HG02885 (cell line): ENCODE measurements at regions not wholly inside any gene's neighbourhood (a gene's known extent, or its start where the extent isn't known, plus 50 kb on each side); places are given as distances from the start of the nearest gene placed in this dataset.

ENCODE experiments used
- ATAC-seq: cut with Tn5 transposase; IDR thresholded peaks from one replicate; pipeline ENCODE4 v1.9.1; 2021; ENCODE audit warnings: mild to moderate bottlenecking; ENCODE audit not compliant: unreplicated experiment, poor library complexity

DNA sequence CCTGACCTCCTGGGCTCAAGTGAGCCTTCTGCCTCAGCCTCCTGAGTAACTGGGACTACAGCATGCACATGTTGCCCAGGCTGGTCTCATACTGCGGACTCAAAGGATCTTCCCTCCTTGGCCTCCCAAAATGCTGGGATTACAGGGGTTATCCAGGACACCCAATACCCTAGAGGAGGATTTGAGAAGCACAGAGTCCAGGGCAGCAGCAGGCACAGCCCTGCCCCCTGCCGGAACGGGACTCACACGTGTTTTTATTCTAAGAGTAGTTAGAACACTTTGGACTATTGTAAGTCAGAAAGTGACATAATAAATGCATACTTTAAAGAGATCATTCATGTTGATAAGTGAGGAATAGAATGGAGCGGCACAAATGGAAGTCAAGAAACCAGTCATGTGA lies 80.2 kb downstream of the C6orf118 start:
- ATAC-seq: no peak

- no peak for ATAC-seq
Observed at GRCh38 chr6:165227644-165228329, 81.6 kb downstream of the C6orf118 start.

DNA sequence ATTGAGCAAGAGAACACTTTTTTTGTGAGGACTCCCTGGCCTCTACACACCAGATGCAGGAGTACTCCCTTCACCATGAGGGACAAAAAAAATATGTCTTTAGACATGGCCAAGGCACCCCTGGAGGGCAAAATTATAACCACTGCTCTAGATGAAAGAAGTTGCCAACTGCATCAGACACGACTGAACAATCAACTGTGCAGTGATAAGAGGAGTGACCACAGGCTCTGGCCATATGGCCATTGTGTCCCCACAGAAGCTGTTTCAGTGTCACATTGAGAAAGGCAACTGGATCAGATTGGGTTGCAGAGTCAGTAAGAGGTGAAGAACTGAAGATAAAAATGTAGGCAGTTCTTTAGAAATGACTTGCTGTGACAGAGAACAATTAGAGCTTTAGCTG lies 85.7 kb downstream of the C6orf118 start:
- ATAC-seq: no peak

GRCh38 chr6:165223101-165223500 lies 86.3 kb downstream of the C6orf118 start:
- no peak for ATAC-seq

- no peak for ATAC-seq
Observed at GRCh38 chr6:165222315-165223025, 86.9 kb downstream of the C6orf118 start.

DNA sequence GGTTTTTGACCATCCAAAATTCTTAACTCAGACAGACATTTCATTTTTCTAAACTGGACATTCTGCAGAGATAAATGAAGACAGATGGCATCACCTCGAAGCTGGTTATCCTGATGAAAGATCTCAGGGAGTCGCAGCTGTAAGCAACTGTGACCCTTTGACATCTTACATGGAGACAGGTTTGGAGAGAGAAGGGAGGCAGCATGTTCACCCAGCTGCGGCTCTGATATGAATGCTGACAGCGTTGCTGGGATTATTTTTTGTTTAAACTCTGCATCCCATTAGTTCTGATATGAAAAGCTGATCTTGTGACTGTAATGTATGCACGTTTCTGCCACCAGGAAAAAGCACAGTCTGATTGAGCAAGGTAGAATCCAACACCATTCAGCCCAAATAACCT lies 89.4 kb downstream of the C6orf118 start:
- ATAC-seq: no peak

DNA sequence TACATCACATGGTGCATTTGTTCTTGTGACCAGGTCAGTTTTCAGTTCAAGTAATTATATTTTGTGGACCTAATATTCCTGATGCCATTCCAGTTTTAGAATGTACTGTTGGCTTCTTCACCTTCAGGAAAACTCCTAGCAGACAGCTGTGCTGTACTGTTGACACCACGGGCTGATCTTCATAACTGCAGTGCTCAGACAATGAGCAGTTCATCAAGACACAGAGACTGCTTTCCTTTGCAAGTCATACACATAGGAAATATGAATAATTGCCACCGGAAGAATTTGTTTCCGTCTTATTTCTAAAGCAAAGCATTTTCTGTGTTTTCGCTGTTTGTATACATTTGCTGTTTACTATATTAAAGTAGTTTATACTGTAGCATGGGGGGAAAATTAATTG lies 89.8 kb downstream of the C6orf118 start:
- no peak for ATAC-seq

GRCh38 chr6:165218829-165219228 lies 90.6 kb downstream of the C6orf118 start:
- no peak for ATAC-seq

DNA sequence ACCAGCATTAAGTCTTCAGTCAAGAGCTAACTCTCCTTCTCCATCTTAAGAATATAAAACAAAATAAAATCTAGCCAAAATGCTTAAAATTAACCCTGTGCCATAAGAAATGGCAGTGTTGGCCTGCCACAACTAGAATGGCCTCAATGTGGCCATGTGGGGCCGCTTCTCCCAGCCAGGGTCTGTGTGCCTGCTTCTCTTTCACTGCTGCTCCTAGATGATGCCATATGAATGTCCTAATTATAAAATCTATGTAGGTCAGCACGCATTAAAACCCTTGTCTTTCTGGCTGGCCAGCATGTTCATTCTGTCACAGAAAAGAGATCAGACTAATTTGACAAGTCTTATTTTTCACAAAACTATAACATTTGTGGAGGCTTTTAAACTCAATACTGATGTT lies 102.6 kb downstream of the C6orf118 start:
- no peak for ATAC-seq

- no peak for ATAC-seq
Observed at GRCh38 chr6:165205632-165206031, 103.8 kb downstream of the C6orf118 start.

DNA sequence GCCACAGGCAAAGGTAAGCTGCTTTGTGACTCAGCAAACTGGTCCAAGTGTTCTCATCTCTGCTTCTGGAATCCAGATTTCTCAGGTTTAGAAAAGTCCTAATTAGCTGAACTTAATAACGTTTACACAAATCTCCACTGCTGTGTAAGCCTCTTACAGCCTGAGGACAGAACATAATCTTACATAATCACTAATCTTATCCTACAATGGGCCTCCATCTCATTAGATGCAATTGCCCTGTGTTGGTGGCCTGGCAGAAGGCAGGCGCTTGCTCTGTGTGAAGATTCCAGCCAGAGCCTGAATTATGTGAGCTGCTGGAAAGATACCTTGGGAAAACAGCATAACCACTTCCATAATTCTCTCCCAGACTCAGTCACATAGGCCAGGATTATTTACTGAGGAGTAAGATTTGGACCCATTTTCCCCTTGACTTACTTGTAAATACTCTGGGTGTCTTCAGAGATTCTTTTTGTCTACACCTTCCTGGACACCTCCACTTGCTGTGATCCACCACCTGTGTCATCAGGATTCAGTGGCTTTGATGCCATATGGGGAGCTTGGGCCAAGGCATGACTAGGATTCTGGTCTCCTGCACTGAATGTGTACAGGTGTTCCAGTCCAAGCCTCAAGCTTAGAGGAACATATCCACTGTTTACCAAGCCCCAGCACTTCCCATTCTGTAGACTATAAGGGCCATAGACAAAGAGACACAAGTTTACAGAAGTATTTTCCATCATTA lies 104.4 kb downstream of the C6orf118 start:
- no peak for ATAC-seq

- ATAC-seq: no peak
Observed at GRCh38 chr6:165200178-165200577, 109.2 kb downstream of the C6orf118 start.

GRCh38 chr6:165191461-165191860 lies 117.9 kb downstream of the C6orf118 start:
- ATAC-seq: no peak

- ATAC-seq: no peak
Observed at GRCh38 chr6:165186441-165187205, 122.8 kb downstream of the C6orf118 start.

- ATAC-seq: no peak
Observed at GRCh38 chr6:165186041-165186440, 123.4 kb downstream of the C6orf118 start.

DNA sequence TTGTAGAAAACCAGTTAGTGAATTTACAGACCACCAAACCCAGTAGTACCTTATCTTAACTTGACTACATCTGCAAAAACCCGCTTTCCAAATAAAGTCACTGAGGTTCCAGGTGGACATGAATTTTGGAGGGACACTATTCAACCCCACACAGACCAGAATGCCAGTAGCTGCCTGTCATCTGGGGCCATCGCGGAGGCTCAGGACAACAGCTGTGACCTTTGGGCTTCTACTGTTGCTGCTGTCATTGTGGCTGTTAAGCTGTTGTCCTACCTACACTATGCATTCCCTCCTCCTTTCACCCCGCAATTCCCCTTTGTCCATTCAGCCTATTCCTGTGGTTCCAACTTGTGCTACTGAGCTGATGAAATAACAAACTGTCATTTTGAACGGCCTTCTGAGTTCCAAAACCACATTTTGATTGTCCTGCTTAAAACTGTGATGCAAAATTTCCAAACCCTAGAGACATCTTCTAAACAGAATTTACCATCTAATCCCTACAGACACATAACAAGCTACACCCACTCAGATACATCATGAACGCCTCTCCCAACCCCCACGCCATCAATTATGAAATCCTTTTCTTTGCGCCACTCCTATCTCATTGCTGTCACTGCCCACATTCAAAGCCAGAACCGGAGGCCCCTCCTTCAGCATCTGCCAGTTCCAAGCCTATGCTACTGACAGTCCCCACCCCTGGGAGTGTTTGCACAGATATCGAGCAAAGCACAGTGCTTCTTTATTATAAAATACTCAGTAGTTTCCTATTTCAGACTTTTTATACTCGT lies 125.0 kb downstream of the C6orf118 start:
- ATAC-seq: no peak

DNA sequence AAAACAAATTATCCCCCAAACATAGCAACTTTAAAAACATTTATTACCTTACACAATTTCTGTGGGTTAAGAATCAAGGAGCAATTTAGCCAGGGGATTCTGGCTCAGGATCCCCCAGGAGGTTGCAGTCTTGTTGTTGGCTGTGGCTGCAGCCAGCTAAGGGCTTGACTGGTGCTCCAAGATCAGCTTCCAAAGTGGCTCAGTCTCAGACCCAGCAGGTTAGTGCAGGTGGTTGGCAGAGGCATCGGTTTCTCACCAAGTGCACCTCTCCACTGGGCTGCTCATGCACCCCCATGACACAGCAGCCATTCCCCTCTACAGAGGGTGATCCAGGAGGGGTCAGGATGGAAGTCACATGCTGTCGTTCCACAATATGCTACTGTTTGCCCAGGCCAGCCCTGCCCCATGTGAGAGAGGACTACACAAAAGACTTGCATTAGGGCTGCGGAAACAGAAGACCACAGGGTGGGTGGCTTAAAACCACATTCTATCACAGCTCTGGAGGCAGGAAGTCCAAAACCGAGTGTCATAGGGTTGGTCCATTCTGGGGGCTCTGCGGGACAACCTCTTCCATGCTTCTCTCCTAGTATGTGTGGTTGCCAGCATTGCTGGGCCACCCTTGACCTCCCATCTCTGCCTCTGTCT lies 125.8 kb downstream of the C6orf118 start:
- ATAC-seq: no peak

- no peak for ATAC-seq
Observed at GRCh38 chr6:165183071-165183470, 126.3 kb downstream of the C6orf118 start.

- ATAC-seq: no peak
Observed at GRCh38 chr6:165181951-165182414, 127.4 kb downstream of the C6orf118 start.
